Liver (tissue), 8 donors: ENCODE measurements at regions not wholly inside any gene's neighbourhood (a gene's known extent, or its start where the extent isn't known, plus 50 kb on each side); places are given as distances from the start of the nearest gene placed in this dataset.
"Not testable (repeated sequence)": the region's sequence is repeated elsewhere in the genome, so short reads cannot be mapped to it uniquely, and the experiment has no call there.

Experiments
- DNase-seq: peaks from one replicate; pipeline ENCODE4 v3.0.0-alpha.2; 2017; ENCODE audit warnings: low spot score
- H3K27ac ChIP-seq, 2 donors: one replicate each; pipeline ENCODE4 v1.7.0; 2013; ENCODE audit warnings: inconsistent platforms in 2 of 2, low read length in 2 of 2, control low read depth in 1 of 2, low read depth in 1 of 2, mild to moderate bottlenecking in 1 of 2
- H3K27me3 ChIP-seq, 4 donors: one replicate each; pipeline versions ENCODE4 v1.6.1 to v1.7.0; 2013; ENCODE audit warnings: low read length in 3 of 4, inconsistent platforms in 1 of 4, mild to moderate bottlenecking in 1 of 4, moderate library complexity in 1 of 4; ENCODE audit not compliant: control insufficient read depth in 4 of 4, insufficient read depth in 4 of 4
- H3K36me3 ChIP-seq, 4 donors: one replicate each; pipeline versions ENCODE4 v1.6.1 to v1.7.0; 2013; ENCODE audit warnings: low read length in 3 of 4, mild to moderate bottlenecking in 3 of 4, low read depth in 1 of 4, moderate library complexity in 1 of 4; ENCODE audit not compliant: control insufficient read depth in 4 of 4, insufficient read depth in 3 of 4
- H3K4me1 ChIP-seq, 4 donors: one replicate each; pipeline versions ENCODE4 v1.6.1 to v1.7.0; 2013; ENCODE audit warnings: low read length in 3 of 4, mild to moderate bottlenecking in 3 of 4, moderate library complexity in 1 of 4; ENCODE audit not compliant: control insufficient read depth in 4 of 4, insufficient read depth in 4 of 4
- H3K4me3 ChIP-seq, 3 donors: one replicate each; pipeline versions ENCODE4 v1.6.1 to v1.7.0; 2013; ENCODE audit warnings: low read length in 3 of 3, control low read depth in 1 of 3, low read depth in 1 of 3, mild to moderate bottlenecking in 1 of 3
- H3K9ac ChIP-seq, 2 donors: one replicate each; pipeline ENCODE4 v1.7.0; 2013; ENCODE audit warnings: low read length in 2 of 2, mild to moderate bottlenecking in 2 of 2, moderate library complexity in 2 of 2, control low read depth in 1 of 2, low read depth in 1 of 2
- H3K9me3 ChIP-seq, 4 donors: one replicate each; pipeline versions ENCODE4 v1.6.1 to v1.7.0; 2013; ENCODE audit warnings: low read length in 3 of 4; ENCODE audit not compliant: control insufficient read depth in 4 of 4
- ATF3 ChIP-seq: IDR thresholded peaks from 2 replicates; pipeline ENCODE4 v1.6.1; 2016; ENCODE audit warnings: antibody characterized with exemption
- CTCF ChIP-seq: fragments of 150-350 bp; IDR thresholded peaks from 2 replicates; pipeline ENCODE4 v1.5.1; 2017; ENCODE audit warnings: improper control_type of control experiment, low read depth, low read length; ENCODE audit not compliant: missing input control
- EGR1 ChIP-seq, 2 donors: IDR thresholded peaks; 2 replicates each; pipeline ENCODE4 v1.6.1; 2016 to 2018; ENCODE audit warnings: antibody characterized with exemption in 2 of 2, low read depth in 2 of 2
- FOXA1 ChIP-seq: IDR thresholded peaks from 2 replicates; pipeline ENCODE4 v1.6.1; 2016; ENCODE audit warnings: antibody characterized with exemption
- HNF4A ChIP-seq, 2 donors: conservative IDR thresholded peaks; 2 replicates each; pipeline ENCODE4 v1.6.1; 2016; ENCODE audit warnings: antibody characterized with exemption in 2 of 2, mild to moderate bottlenecking in 2 of 2
- HNF4G ChIP-seq: IDR thresholded peaks from 2 replicates; pipeline ENCODE4 v1.6.1; 2016; ENCODE audit warnings: antibody characterized with exemption
- JUND ChIP-seq, 2 donors: IDR thresholded peaks; 2 replicates each; pipeline ENCODE4 v1.6.1; 2016; ENCODE audit warnings: antibody characterized with exemption in 2 of 2
- NR2F2 ChIP-seq: IDR thresholded peaks from 2 replicates; pipeline ENCODE4 v1.6.1; 2016; ENCODE audit warnings: antibody characterized with exemption
- TAF1 ChIP-seq: conservative IDR thresholded peaks from 2 replicates; pipeline ENCODE4 v1.6.1; 2016; ENCODE audit warnings: antibody characterized with exemption, mild to moderate bottlenecking
- YY1 ChIP-seq: IDR thresholded peaks from 2 replicates; pipeline ENCODE4 v1.6.1; 2016; ENCODE audit warnings: antibody characterized with exemption, mild to moderate bottlenecking
- WGBS: extraction: QIAGEN DNeasy Blood & Tissue Kit; methylation state at CpG from one replicate; pipeline ENCODE4 v1.1.7; 2013; 5-methylcytosine and 5-hydroxymethylcytosine counted together
- TF ChIP-seq, protein P1 (sequence below): IDR thresholded peaks from 2 replicates; pipeline ENCODE4 v1.6.1; 2016; ENCODE audit warnings: antibody characterized with exemption, mild to moderate bottlenecking
- TF ChIP-seq, protein P2 (sequence below): IDR thresholded peaks from 2 replicates; pipeline ENCODE4 v1.6.1; 2016; ENCODE audit warnings: antibody characterized with exemption
- donor health status: healthy.
- donor health status: healthy.
- donor health status: healthy.
- donor health status: healthy.
- donor health status: healthy.

DNA sequence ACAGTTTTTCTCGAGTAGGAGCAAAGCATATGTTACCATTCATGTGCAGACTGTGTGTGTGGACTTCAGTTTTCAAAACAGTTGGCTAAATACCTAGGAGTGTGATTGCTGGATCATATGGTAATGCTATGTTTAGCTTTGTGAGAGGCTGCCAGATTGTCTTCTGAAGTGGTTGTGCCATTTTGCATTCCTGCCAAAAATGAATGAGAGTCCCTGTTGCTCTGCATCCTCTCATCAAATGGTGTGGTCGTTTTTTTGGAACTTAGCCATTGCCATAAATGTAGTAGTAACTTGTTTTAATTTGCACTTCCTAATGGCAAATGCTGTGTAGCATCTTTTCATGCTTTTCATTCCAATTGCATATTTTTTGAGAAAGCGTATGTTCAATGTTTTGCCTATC is 77.2 kb upstream of the NDN start:
- H3K9ac ChIP-seq, result no peak overlapping the region
- H3K27me3 ChIP-seq, result no peaks in the 10 kb centered on the region
- no peaks in the 10 kb centered on the region for H3K9me3 ChIP-seq
- no peak for TF ChIP-seq FOXA1
- TF ChIP-seq, protein P1, sequence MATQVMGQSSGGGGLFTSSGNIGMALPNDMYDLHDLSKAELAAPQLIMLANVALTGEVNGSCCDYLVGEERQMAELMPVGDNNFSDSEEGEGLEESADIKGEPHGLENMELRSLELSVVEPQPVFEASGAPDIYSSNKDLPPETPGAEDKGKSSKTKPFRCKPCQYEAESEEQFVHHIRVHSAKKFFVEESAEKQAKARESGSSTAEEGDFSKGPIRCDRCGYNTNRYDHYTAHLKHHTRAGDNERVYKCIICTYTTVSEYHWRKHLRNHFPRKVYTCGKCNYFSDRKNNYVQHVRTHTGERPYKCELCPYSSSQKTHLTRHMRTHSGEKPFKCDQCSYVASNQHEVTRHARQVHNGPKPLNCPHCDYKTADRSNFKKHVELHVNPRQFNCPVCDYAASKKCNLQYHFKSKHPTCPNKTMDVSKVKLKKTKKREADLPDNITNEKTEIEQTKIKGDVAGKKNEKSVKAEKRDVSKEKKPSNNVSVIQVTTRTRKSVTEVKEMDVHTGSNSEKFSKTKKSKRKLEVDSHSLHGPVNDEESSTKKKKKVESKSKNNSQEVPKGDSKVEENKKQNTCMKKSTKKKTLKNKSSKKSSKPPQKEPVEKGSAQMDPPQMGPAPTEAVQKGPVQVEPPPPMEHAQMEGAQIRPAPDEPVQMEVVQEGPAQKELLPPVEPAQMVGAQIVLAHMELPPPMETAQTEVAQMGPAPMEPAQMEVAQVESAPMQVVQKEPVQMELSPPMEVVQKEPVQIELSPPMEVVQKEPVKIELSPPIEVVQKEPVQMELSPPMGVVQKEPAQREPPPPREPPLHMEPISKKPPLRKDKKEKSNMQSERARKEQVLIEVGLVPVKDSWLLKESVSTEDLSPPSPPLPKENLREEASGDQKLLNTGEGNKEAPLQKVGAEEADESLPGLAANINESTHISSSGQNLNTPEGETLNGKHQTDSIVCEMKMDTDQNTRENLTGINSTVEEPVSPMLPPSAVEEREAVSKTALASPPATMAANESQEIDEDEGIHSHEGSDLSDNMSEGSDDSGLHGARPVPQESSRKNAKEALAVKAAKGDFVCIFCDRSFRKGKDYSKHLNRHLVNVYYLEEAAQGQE, result no peak
- no peak for TF ChIP-seq CTCF
- H3K27ac ChIP-seq, result no peak overlapping the region
- 52% methylated on average over 3 of the region's 3 CpGs for WGBS
- no peak for DNase-seq
- no peaks in the 10 kb centered on the region for H3K4me1 ChIP-seq
- H3K4me3 ChIP-seq, result no peak overlapping the region
- H3K36me3 ChIP-seq, result no peaks in the 10 kb centered on the region

DNA sequence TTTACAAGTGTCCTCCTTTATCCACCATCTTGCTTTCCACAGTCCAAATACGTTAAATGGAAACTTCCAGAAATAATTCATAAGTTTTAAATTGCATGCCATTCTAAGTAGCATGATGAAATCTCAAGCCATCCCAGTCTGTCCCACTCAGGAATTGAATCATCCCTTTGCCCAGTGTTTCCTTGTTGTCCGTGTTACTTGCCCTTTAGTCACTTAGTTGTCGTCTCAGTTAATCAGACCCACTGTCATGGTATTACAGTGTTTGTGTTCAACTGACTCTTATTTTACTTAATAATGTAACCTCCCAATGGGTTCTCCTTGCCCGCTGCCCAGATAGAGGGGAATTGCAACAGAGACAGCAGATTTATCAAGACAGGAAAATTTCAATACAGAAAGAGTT is 77.6 kb upstream of the NDN start:
- Histone ChIP-seq H3K36me3 (no peaks in the 10 kb centered on the region), H3K4me3 (no peak overlapping the region), H3K4me1 (no peaks in the 10 kb centered on the region), H3K27ac (no peak overlapping the region), H3K27me3 (no peaks in the 10 kb centered on the region), H3K9ac (no peak overlapping the region), H3K9me3 (no peaks in the 10 kb centered on the region)
- TF ChIP-seq EGR1 (IDR thresholded peaks at IDR 0.05; ENCODE audit: low read depth in 2 of 2) (no peak), HNF4G (no peak), HNF4A (conservative IDR thresholded peaks at IDR 0.05) (no peak), YY1 (no peak), TAF1 (no peak), NR2F2 (no peak), JUND (IDR thresholded peaks at IDR 0.05) (no peak), ATF3 (no peak)
- TF ChIP-seq, protein P1, result no peak
- TF ChIP-seq, protein P2, sequence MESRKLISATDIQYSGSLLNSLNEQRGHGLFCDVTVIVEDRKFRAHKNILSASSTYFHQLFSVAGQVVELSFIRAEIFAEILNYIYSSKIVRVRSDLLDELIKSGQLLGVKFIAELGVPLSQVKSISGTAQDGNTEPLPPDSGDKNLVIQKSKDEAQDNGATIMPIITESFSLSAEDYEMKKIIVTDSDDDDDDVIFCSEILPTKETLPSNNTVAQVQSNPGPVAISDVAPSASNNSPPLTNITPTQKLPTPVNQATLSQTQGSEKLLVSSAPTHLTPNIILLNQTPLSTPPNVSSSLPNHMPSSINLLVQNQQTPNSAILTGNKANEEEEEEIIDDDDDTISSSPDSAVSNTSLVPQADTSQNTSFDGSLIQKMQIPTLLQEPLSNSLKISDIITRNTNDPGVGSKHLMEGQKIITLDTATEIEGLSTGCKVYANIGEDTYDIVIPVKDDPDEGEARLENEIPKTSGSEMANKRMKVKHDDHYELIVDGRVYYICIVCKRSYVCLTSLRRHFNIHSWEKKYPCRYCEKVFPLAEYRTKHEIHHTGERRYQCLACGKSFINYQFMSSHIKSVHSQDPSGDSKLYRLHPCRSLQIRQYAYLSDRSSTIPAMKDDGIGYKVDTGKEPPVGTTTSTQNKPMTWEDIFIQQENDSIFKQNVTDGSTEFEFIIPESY, result no peak
- DNase-seq, result no peak
- 71% methylated on average over 4 of the region's 4 CpGs for WGBS

DNA sequence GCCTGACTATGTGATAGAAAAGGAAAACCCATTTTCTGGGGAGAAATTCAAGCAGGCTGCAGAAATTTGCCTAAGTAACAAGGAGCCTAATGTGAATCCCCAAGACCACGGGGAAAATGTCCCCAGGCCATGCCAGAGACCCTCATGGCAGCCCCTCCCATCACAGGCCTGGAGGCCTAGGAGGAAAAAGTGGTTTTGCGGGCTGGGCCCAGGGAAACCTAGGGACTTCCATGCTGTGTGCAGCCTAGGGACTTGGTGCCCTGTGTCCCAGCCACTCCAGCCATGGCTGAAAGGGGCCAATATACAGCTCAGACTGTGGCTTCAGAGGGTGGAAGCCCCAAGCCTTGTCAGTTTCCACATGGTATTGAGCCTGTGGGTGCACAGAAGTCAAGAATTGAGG is 79.7 kb upstream of the NDN start:
- WGBS, result 58% methylated on average over 2 of the region's 2 CpGs
- H3K36me3 ChIP-seq, H3K27ac ChIP-seq, H3K27me3 ChIP-seq, H3K4me3 ChIP-seq, H3K9me3 ChIP-seq, DNase-seq, H3K4me1 ChIP-seq, H3K9ac ChIP-seq: not testable (repeated sequence)
